ENCODE measurements at regions not wholly inside any gene's neighbourhood (a gene's known extent, or its start where the extent isn't known, plus 50 kb on each side); places are given as distances from the start of the nearest gene placed in this dataset.
A peak's percentile ranks its signal among the peaks of the same experiment; 100 is the strongest.

DNA sequence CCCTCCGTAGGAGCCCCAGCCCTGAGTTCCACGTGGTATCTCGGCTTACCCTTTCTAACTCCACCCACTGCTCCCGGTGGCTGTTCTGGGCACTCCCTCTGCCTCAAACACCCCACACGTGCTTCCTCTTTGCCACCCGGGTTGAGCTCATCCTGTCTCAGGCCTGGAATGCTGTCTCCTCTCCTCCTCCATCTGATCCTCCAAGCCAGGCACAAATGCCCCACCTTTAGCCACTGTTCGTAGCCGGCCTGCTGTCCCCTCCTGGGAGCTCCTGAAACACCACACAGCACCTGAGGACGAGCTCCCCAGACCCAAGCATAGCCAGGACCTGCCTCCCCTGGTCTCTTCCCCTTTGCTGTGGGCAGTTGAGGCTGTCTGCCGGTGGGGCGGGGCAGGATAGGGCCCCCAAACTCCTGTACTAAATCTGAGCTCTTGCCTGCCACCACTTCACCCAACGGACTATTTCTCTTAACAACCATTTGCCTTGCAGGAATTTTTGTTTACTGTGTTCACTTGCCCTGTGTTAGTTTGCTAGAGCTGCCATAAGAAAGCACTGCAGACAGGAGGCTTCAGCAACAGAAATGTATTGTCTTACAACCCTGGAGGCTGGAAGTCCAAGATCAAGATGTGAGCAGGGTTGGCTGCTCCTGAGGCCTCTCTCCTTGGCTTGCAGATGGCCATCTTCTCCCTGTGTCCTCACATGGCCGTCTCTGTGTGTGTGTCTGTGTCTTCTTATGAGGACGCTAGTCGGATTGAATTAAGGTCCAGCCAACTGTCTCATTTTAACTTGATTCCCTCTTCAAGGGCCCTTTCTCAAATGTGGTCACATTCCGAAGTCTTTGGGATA, 58.3 kb upstream of the SHH start:
- Histone ChIP-seq H3K36me3 (no peaks in the 10 kb centered on the region), H3K9me3 (no peaks in the 10 kb centered on the region), H3K27ac (no peak overlapping the region), H3K4me3 (no peak overlapping the region), H3K27me3 (peaks cover 0 to 9% of the 10 kb centered on the region in 2 donors), H3K4me1 (no peaks in the 10 kb centered on the region)
- ATAC-seq (no peak), DNase-seq (no peak)
- intact Hi-C loops (cut with DNase I) = no loop called here
- TF ChIP-seq, protein P1, sequence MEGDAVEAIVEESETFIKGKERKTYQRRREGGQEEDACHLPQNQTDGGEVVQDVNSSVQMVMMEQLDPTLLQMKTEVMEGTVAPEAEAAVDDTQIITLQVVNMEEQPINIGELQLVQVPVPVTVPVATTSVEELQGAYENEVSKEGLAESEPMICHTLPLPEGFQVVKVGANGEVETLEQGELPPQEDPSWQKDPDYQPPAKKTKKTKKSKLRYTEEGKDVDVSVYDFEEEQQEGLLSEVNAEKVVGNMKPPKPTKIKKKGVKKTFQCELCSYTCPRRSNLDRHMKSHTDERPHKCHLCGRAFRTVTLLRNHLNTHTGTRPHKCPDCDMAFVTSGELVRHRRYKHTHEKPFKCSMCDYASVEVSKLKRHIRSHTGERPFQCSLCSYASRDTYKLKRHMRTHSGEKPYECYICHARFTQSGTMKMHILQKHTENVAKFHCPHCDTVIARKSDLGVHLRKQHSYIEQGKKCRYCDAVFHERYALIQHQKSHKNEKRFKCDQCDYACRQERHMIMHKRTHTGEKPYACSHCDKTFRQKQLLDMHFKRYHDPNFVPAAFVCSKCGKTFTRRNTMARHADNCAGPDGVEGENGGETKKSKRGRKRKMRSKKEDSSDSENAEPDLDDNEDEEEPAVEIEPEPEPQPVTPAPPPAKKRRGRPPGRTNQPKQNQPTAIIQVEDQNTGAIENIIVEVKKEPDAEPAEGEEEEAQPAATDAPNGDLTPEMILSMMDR (IDR thresholded peaks at IDR 0.05) = no peak

DNA sequence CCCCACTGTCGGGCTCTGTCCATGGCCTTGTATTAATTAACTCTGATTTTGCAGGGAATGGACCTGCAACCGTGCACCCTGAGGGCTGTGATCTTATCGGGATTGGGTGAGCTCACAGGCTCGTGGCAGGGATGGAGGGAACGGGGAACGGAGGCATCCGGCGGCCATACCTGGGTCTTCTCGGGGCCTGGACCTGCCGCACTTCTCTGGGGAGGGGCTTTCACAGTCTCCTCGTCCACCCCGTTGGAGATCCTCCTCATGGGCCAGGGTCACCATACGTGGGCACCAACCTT, 57.5 kb upstream of the SHH start:
- intact Hi-C loops (cut with DNase I) = no loop called here
- peaks cover 0 to 9% of the 10 kb centered on the region in 2 donors for H3K27me3 ChIP-seq
- H3K27ac ChIP-seq = no peak overlapping the region
- TF ChIP-seq, protein P1 (IDR thresholded peaks at IDR 0.05) = no peak
- ATAC-seq (no peak), DNase-seq (peak in 1 of 4 donors; percentile 49)
- no peak overlapping the region for H3K4me3 ChIP-seq
- H3K36me3 ChIP-seq = no peaks in the 10 kb centered on the region
- H3K4me1 ChIP-seq = no peaks in the 10 kb centered on the region
- H3K9me3 ChIP-seq = no peaks in the 10 kb centered on the region

DNA sequence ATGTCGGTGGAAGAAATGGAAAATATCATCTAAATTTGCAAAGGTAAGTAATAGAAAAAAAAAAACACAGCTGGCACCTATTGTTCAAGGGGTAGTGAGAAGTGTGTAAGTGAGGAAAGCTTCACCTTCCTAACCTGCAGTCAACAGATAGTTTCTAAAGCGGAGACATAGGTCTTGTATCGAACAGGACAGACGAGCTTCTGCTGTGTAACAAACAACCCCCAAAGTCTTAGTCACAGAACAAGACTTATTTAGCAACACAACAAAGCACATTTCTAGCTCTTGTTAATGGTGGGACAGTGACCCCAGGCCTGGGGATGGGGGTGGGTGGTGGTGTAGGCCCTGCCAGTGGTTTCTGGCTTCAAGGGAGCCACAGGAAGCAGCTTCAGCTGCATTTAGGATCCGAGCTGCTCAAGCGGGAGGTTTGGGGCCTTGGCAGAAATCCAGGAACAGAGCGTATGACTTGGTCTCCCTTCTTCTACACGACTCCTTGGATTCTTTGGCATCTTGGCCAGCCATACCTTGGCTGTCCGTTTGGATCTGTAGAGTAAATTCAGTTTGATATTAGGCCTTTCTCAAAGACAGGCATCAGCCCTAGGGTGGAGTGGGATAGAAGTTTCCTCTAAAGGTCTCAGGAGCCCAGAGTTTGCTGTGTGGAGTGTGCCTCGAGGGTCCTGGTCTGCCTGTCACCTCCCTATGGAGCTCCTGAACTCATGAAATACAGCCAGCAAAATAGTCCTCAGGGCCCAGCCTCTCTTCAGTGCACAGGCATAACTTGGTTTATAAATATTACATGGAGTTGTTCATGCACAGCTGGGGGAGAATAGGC, 56.9 kb upstream of the SHH start:
- DNase-seq = no peak
- Histone ChIP-seq H3K4me3 (no peak overlapping the region), H3K27me3 (peaks cover 0 to 9% of the 10 kb centered on the region in 2 donors), H3K9me3 (no peaks in the 10 kb centered on the region), H3K27ac (no peak overlapping the region), H3K36me3 (no peaks in the 10 kb centered on the region), H3K4me1 (no peaks in the 10 kb centered on the region)
- intact Hi-C loops (cut with DNase I) = no loop called here
- no peak for ATAC-seq
- TF ChIP-seq, protein P1 (IDR thresholded peaks at IDR 0.05) = no peak

DNA sequence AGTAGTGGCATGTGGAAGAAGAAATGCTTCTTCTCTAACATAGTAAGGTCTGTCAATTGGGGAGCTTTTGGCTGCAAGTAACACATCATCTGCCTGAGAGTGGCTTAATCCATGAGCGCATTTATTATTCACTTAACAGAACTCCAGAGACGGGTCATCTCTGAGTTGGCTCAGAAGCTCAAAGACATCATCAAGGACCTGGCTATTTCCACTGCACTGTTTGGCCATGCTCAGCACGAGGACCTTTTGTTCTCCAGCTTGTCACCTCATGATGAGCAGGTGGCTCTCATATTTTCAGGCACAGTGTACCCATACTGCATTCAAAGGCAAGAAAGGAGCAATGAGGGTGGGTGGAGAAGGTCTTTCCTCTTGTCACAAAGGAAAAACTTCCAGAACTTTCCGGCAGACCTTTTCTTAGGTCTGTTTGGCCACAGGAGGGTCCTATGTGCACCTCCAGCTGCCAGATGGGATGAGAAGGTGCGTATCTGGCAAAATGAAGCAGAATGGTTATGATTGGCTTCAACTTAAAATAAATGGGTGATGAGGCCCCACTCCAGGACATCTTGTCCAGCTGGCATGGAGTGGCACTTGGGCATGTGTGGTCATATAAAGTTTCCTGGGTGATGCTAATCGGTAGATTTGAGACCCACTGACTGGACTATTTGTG, 55.6 kb upstream of the SHH start:
- Histone ChIP-seq H3K36me3 (no peaks in the 10 kb centered on the region), H3K27ac (no peak overlapping the region), H3K27me3 (peaks cover 0 to 9% of the 10 kb centered on the region in 2 donors), H3K4me3 (no peak overlapping the region), H3K9me3 (no peaks in the 10 kb centered on the region), H3K4me1 (no peaks in the 10 kb centered on the region)
- TF ChIP-seq, protein P1 (IDR thresholded peaks at IDR 0.05) = no peak
- DNase-seq = no peak
- no peak for ATAC-seq
- intact Hi-C loops (cut with DNase I) = no loop called here

DNA sequence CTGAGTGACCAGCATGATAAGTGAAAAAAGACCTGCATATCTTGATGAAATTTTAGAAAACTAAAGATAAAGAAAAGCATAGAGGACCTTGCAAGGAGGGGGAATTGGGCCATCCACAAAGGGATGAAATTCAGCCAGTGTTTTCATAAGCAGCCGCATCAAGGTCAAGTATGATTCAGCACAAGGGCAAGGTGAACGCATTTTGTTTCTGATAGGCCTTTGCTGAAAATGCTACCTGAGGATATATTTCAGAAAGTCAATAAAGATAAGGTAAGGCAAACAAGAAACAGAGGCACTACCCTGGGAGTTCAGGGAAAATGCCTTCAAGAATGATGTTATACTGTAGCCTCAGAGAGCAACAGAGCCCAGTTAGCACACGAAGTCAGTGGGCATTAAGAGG, 55.0 kb upstream of the SHH start:
- Histone ChIP-seq H3K27ac (no peak overlapping the region), H3K36me3 (no peaks in the 10 kb centered on the region), H3K4me3 (no peak overlapping the region), H3K27me3 (peaks cover 0 to 9% of the 10 kb centered on the region in 2 donors), H3K9me3 (no peaks in the 10 kb centered on the region), H3K4me1 (no peaks in the 10 kb centered on the region)
- ATAC-seq (no peak), DNase-seq (no peak)
- intact Hi-C loops (cut with DNase I) = no loop called here
- TF ChIP-seq, protein P1 (IDR thresholded peaks at IDR 0.05) = no peak

All from left lung (tissue), 4 donors.